ENCODE measurements at regions not wholly inside any gene's neighbourhood (a gene's known extent, or its start where the extent isn't known, plus 50 kb on each side); places are given as distances from the start of the nearest gene placed in this dataset.

DNA sequence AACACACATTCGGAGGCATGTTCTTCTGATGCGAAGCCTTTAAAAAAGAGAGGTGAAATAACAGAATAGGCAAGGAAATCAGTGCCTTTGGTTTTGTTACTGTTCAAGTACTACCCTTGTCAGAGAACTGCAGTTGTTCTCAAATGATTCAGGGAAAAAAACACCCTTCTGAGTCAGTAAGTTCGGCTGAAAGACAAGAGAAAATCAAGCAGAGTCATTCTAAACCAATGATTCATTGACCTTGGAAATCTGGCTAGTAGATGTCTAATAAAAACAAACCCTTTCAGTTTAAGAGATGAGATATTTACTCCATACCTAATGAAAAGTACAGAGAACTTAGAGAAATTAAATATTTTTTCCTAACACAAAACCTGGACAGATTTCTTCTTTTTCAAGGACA lies 72.7 kb upstream of the ABI3BP start:
- TF ChIP-seq, protein P1, sequence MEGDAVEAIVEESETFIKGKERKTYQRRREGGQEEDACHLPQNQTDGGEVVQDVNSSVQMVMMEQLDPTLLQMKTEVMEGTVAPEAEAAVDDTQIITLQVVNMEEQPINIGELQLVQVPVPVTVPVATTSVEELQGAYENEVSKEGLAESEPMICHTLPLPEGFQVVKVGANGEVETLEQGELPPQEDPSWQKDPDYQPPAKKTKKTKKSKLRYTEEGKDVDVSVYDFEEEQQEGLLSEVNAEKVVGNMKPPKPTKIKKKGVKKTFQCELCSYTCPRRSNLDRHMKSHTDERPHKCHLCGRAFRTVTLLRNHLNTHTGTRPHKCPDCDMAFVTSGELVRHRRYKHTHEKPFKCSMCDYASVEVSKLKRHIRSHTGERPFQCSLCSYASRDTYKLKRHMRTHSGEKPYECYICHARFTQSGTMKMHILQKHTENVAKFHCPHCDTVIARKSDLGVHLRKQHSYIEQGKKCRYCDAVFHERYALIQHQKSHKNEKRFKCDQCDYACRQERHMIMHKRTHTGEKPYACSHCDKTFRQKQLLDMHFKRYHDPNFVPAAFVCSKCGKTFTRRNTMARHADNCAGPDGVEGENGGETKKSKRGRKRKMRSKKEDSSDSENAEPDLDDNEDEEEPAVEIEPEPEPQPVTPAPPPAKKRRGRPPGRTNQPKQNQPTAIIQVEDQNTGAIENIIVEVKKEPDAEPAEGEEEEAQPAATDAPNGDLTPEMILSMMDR (IDR thresholded peaks at IDR 0.05), result no peak
- H3K4me3 ChIP-seq, result peak overlapping the region in 1 of 2 donors; percentile 3
- H3K27ac ChIP-seq, result peak overlapping the region; percentile 55 to 62
- DNase-seq (ENCODE audit: low spot score in 2 of 2), result no peak
- H3K27me3 ChIP-seq, result no peaks in the 10 kb centered on the region
- no peaks in the 10 kb centered on the region for H3K9me3 ChIP-seq
- H3K36me3 ChIP-seq, result no peaks in the 10 kb centered on the region
- H3K4me1 ChIP-seq, result peaks cover 0 to 6% of the 10 kb centered on the region in 2 donors
- intact Hi-C loops (cut with DNase I), result loop anchor here (5.0 kb wide), 1 partner anchor 74 kb away; the partner anchor contains the start of gene ABI3BP

DNA sequence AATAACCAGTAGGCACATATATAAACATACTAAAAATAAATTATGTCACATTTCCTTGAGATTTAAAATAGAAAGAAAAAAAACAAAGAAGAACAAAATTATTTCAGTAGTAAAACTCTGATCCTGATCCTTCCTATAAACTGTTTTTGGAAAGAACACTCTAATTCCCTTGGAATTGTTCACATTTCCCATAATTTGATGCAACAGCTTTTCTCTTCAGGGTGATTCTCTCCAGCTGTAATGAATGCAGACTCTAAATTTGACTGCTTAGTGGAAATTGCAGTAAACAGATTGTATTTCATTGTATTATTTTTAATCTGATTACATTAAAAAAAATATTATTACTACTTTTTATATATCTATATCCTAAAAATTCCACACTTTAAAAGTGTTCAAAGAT lies 70.2 kb upstream of the ABI3BP start:
- TF ChIP-seq, protein P1 (IDR thresholded peaks at IDR 0.05), result no peak
- intact Hi-C loops (cut with DNase I), result no loop called here
- Histone ChIP-seq H3K27me3 (no peaks in the 10 kb centered on the region), H3K36me3 (no peaks in the 10 kb centered on the region), H3K4me1 (peaks cover 0 to 6% of the 10 kb centered on the region in 2 donors), H3K27ac (no peak overlapping the region), H3K9me3 (peaks cover 0 to 18% of the 10 kb centered on the region in 2 donors), H3K4me3 (no peak overlapping the region)
- no peak for DNase-seq (ENCODE audit: low spot score in 2 of 2)

DNA sequence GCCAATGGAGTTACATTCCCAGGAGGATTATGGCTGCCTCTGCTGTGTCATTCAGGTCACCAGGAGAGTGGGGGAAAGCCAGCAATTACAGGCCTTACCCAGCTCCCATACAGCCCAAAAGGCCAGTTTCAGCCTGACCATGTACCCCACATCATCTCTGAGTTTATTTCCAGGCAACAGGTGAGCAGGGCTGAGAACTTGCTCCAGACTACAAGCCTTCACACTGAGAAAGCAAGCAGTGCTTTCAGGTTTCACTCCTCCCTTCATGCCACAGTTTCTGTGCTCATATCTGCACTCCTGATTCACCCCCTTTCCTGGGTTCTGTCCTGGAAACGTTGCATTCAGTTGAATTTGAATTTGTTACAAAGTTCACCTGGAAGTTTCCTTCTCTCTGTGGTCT lies 68.1 kb upstream of the ABI3BP start:
- Histone ChIP-seq H3K4me3 (no peak overlapping the region), H3K4me1 (peaks cover 0 to 3% of the 10 kb centered on the region in 2 donors), H3K36me3 (no peaks in the 10 kb centered on the region), H3K9me3 (peaks cover 0 to 33% of the 10 kb centered on the region in 2 donors), H3K27ac (no peak overlapping the region), H3K27me3 (no peaks in the 10 kb centered on the region)
- TF ChIP-seq, protein P1 (IDR thresholded peaks at IDR 0.05), result no peak
- DNase-seq (ENCODE audit: low spot score in 2 of 2), result no peak
- intact Hi-C loops (cut with DNase I), result no loop called here

DNA sequence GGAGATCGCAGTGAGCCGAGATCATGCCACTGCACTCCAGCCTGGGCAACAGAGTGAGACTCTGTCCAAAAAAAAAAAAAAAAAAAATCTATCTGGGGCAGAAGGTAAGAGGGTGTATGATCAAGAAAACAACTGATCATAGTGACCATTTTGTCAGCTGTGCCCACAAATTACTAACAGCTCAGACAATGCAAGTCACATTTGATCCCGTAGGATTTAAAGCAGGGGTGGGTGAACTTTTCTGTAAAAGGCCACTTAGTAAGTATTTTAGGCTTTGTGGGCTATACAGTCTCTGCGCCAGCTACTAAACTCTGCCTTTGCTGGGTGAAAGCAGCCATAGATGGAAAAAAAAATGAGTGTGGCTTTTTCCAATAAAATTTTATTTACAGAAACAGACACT lies 57.6 kb upstream of the ABI3BP start:
- no peaks in the 10 kb centered on the region for H3K27me3 ChIP-seq
- no peaks in the 10 kb centered on the region for H3K36me3 ChIP-seq
- H3K4me3 ChIP-seq, result no peak overlapping the region
- TF ChIP-seq, protein P1 (IDR thresholded peaks at IDR 0.05), result no peak
- H3K27ac ChIP-seq, result no peak overlapping the region
- H3K9me3 ChIP-seq, result no peaks in the 10 kb centered on the region
- H3K4me1 ChIP-seq, result no peaks in the 10 kb centered on the region
- intact Hi-C loops (cut with DNase I), result no loop called here
- no peak for DNase-seq (ENCODE audit: low spot score in 2 of 2)

DNA sequence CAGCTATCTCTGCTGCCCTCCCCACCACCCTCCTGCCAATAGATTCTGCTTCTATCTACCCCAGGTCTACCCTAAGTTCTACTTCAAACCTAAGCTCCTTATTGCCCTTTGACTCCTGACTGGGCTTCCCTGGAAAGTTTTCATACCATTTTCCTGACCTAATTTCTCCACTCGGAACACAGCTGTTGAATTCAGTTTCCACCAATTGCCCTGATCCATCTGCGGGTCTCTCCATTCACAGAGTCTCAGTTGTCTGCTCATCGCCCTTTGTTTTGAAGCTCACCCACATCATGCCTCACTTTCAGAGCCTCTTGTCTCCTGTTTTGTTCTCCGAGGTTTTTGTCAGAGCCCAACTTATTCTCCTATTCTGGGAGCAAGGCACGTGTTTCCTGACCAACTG lies 56.8 kb upstream of the ABI3BP start:
- intact Hi-C loops (cut with DNase I), result no loop called here
- no peaks in the 10 kb centered on the region for H3K36me3 ChIP-seq
- H3K4me3 ChIP-seq, result no peak overlapping the region
- no peaks in the 10 kb centered on the region for H3K27me3 ChIP-seq
- TF ChIP-seq, protein P1 (IDR thresholded peaks at IDR 0.05), result no peak
- no peak overlapping the region for H3K27ac ChIP-seq
- no peak for DNase-seq (ENCODE audit: low spot score in 2 of 2)
- H3K9me3 ChIP-seq, result no peaks in the 10 kb centered on the region
- no peaks in the 10 kb centered on the region for H3K4me1 ChIP-seq

DNA sequence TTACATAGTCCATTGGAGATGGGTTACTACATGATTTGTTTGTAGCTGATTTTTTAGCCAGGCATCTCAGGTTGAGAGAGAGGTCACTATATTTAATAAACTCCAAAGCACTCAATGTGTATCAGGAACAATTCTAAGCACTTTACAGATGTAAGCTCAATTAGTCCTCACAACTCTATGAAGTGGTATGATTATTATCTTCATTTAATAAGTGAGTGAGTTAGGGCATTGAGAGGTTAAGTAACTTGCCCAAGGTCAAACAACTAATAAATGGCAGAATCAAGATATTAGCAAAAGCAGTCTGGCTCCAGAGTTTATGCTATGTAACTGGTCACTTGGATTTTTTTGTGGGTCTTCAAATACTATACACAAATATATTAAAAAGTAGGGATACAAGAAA lies 56.3 kb upstream of the ABI3BP start:
- Histone ChIP-seq H3K36me3 (no peaks in the 10 kb centered on the region), H3K27me3 (no peaks in the 10 kb centered on the region), H3K4me1 (no peaks in the 10 kb centered on the region), H3K27ac (no peak overlapping the region), H3K4me3 (no peak overlapping the region), H3K9me3 (no peaks in the 10 kb centered on the region)
- no peak for DNase-seq (ENCODE audit: low spot score in 2 of 2)
- TF ChIP-seq, protein P1 (IDR thresholded peaks at IDR 0.05), result no peak
- intact Hi-C loops (cut with DNase I), result no loop called here
